DMS53 treated with DMSO at 0.1 percent for 48 hours (cell line): ENCODE measurements at regions not wholly inside any gene's neighbourhood (a gene's known extent, or its start where the extent isn't known, plus 50 kb on each side); places are given as distances from the start of the nearest gene placed in this dataset.
A peak's percentile ranks its signal among the peaks of the same experiment; 100 is the strongest.
"Not testable (repeated sequence)": the region's sequence is repeated elsewhere in the genome, so short reads cannot be mapped to it uniquely, and the experiment has no call there.

Experiments used
- DNase-seq: peaks from one replicate; lab custom pipeline; 2025; ENCODE audit not compliant: unreplicated experiment; lab: John Stamatoyannopoulos, UW

DNA sequence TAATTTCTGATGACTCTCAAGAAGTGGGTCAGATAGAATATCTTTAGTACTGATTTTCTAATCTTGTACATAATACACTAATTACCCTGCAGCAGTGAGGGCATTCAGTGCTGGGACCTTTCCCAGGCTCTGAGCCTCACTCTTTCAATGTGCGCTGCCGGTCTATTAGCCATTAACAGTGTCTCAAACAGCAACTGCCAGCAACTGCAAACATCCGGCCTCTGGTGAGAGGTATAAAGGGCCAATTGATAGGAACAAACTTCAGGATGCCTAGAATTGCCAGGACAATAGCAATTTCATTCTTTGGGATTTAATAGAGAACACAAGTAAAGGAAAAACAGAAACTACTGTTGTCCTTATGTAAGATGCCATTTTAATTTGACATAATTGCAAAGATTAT is 604.4 kb upstream of the SPRY2 start:
- peak; percentile 20 for DNase-seq

DNA sequence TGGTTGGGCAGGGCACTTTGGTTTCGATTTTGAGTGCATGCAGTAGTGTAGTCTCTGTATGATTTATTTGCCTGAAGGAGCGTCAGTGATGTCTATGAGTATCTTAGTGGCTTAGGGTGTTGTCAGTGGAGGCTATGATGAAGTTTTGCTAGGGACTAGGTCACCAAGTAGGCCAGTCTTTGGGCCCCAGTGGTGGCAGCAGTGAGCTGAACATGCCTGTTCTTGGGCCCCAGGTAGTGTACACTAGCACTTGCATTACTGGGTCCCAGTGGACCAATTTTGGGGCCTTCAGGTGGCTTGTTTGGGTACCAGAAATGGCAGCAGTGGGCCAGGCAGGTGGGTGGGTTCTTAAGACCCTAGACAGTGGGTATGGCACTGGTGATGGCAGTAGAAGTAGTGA is 598.7 kb upstream of the SPRY2 start:
- DNase-seq = no peak

DNA sequence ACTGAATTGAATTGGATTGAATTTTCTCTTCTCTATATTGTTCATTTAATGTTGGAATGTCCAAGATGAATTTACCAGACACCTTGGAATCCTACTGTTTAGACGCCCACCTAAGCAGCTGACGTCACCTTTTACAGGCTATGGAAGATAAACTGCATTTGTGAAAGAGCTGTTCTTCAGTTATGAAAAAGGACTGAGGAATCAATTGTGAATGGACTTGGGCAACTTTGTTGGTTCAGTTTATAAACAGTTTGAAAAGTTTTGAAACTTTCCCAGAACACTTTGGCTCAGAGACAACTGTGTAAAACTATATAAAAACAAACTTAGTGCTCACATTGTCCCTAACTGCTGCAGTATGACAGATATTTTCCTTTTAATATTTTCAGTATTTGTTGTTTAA is 590.8 kb upstream of the SPRY2 start:
- DNase-seq = no peak

DNA sequence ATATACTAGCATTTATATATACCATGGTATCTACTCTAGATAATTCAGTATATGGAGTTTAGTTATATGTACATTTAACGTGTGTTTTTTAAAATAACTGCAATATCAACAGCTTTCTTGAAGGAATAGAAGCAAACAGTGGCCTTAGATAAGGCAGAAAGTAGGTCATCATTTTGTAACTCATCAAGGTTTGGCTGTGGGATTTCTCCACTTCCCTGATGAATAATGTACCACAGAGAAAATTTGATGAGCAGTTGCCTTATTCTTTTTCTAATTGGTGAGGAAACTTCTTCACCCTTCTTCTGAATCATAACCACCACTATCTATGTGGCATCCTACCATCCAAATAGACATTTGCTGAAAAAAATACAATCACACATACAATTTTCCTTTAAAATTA is 590.2 kb upstream of the SPRY2 start:
- no peak for DNase-seq

DNA sequence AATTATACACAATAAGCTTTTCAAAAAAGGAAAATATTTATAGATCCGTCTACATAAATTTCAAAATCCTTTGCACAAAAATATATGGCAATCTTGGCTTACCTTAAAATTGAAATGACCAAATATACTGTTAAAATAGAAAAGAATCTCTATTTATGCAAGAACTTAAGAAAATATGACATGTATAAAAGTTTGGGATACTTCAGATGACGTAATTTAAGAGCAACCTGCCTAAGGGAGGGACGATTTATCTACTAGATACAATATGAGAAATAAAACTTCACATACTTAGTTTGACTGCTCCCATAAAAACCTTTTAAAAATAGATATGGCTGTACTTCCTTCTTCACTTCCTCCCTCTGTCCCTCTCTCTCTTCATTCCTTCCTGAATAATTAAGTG is 587.3 kb upstream of the SPRY2 start:
- no peak for DNase-seq

DNA sequence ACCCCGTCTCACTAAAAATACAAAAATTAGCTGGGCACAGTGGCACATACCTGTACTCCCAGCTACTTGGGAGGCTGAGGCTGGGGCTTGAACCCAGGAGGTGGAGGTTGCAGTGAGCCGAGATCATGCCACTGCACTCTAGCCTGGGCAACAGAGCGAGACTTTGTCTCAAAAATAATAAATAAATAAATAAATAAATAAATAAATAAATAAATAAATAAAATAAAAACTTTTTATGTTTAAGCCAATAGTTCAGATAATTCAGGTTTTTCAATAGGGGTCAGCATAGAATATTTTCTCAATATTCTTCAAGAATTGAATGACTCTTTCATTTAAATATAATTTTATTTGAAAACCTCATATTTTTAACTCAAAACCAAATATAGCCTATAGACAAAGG is 585.1 kb upstream of the SPRY2 start:
- not testable (repeated sequence) for DNase-seq

DNA sequence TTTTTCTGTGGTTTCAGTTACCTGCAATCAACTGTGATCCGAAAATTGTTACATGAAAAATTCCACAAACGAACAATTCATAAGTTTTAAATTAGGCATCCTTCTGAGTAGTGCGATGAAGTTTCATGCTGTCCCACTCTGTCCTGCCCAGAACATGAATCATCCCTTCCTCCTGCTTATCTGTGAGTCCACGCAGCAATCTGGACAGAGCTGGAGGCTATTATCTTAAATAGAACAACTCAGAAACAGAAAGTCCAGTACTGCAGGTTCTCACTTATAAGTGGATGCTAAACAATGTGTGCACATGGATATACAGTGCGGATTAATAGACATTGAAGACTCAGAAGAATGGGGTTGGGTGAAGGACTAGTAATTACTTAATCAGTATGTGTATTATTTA is 583.7 kb upstream of the SPRY2 start:
- DNase-seq = no peak

DNA sequence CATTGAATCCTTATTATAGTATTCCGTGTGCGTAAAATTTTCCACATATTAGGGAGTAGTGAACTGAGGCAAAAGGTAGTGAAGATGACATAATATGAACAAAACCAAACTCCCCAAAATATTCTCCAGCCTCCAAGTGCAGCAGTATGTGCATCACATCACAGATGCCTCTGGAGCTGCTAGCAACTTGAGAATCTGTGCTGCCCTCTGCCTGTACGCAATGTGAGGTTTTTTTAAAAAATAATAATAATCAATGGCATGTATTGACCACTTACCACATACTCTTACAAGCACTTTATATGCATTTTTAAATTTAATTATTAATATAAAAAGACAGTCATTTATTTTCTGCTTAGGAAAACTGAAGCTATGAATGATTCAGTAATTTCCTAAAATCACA is 583.0 kb upstream of the SPRY2 start:
- DNase-seq = no peak

DNA sequence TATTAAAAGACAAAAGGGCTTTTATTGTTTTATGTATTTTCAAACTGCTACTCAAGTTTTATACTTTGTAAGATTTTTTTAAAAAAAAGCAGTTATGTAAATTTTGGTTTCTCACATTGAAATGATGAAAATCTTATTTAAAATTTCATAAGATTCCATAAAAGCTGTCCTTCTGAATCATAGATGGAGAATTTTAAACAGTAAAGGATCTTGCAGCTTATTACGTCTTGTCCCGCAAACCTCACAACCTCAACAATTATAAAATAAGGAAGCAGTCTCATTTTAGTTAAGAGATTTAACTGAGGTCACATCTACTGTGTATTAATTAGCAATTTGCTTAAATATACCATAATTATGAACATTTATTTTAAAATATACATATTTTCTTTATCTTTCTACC is 581.0 kb upstream of the SPRY2 start:
- DNase-seq = no peak

DNA sequence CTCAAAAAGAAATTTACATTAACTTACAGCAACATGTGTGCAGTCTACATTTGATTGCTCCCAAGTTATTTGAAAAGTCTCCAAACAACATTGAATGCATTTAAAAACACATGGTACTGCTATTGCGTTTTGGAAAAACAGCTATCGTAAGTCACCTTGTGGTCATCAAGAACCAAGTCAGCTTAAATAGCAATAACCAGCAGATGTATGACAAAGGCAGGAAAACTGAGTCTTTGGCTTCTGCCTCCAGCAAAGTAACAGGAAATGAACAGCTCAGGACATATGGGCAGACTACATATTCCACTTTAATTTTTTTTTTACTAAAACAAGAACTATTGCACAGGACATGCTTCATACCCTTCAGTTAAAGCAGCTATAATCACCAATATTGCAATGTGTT is 580.6 kb upstream of the SPRY2 start:
- no peak for DNase-seq

DNA sequence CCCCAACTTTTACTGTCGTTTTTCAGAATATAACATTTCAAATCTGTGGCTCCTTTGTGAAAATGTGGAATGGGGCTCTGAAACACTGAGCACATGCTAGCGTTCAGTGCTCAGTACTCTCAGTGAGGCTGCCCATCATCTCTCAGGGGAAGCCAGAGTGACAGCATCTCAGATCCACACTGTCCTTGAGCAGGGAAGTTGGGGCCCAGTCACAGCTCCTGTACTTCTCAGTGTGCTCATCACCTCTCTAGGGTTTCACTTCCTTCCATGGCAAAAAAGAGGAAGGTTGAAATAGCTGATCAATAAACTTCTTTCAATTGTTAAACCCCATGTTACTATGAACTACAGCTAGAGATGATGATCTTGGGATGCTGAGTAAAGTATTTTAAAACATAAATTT is 565.9 kb upstream of the SPRY2 start:
- DNase-seq = no peak

DNA sequence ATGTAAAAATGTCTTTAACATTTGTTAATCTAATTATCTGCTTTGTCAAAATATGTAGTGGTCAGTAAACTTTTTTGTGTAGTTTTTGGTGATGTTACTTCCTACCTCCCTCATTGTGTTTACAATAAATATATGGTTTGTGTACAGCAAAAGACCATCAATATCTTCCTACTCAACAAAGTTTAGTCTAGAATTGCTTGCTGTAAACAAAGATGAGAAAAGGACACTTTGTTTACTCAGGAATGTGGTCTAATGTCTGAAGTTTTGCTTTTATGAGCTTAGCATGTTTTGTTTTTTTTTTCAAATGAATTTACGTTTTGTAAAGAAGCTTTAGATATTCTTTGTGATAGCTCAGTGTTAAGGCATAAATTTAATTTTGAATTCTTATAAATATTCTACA is 563.5 kb upstream of the SPRY2 start:
- no peak for DNase-seq

DNA sequence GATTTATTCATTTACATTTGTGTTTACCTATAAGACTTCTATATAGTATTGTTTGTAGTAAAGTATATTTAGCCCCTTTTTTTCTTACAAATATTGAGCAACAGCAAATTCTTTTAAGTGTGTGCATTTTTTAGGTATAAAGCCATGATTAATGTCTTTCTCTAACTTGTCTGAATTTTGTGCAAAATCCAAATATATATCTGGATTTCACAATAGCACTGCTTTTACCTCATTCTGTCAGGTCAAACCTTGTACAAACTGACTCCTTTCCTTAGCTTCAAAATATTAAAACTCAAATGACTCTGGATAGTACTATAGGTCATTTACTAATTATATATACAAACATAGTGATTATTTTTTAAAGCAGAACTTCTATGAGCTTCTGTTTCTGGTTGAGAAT is 563.0 kb upstream of the SPRY2 start:
- DNase-seq = no peak

DNA sequence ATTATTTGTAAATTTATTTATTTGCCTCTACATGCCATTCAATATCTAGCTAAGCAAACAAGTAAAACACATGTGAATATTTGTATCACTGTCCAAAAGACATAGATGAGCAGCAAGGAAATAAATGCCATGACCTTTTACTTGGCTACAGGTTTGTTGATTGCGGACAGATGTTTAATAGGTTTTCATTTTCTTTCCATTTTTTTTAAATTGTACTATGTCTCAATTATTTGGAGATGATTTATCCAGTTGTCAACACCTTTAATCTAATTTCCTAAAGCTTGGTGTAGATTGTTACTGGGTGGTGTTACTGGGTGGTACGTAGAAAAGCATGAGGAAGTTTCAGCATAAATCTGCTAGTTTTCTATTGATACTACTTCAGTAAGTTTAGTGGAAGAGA is 560.6 kb upstream of the SPRY2 start:
- no peak for DNase-seq

DNA sequence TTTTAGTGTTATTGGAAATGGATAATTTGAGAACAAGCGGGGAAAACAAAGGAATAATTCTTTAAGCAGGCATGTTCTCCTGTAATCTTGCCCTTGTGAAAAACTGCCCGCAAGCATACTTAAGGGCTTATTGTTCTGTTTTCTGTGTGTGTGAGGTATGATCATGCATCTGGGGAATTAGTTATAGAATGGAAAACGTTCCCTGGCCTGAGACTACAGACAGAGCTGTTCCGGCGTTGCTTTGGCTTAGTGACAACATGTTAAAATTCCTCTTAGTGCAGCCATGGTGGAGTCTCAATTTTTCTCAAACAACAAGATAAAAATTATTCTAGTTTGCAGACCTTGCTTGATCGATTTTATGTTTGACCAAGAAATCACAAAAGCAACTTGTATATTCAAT is 560.2 kb upstream of the SPRY2 start:
- DNase-seq = no peak

DNA sequence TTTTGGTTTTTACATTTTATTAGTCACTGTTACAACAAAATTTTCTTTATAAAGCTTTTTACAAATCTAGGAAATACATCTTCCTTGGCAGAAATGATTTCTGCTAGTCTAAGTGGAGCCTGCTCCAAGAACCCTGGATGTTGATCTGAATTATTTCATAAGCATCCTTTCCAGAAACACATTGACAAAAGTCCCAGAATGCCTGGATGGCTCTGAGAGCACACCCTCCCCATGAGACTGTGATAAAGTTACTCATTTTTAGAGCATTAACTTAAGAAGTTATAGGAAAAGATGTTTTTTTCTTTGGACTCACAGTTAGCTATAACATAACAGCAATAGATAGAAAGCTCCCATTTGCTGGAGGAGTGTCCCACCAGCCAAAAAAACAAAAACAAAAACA is 559.6 kb upstream of the SPRY2 start:
- no peak for DNase-seq

DNA sequence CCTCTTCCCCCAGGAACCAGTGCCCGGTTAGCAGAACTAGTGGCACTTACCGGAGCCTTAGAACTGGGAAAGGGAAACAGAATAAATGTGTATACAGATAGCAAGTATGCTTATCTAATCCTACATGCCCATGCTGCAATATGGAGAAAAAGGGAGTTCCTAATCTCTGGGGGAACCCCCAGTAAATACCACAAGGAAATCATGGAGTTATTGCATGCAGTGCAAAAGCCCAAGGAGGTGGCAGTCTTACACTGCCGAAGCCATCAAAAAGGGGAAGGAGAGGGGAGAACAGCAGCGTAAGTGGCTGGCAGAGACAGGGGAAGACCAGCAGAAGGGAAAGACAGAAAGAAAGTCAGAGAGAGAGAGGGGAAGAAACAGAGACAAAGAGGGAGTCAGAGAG is 556.7 kb upstream of the SPRY2 start:
- not testable (repeated sequence) for DNase-seq

DNA sequence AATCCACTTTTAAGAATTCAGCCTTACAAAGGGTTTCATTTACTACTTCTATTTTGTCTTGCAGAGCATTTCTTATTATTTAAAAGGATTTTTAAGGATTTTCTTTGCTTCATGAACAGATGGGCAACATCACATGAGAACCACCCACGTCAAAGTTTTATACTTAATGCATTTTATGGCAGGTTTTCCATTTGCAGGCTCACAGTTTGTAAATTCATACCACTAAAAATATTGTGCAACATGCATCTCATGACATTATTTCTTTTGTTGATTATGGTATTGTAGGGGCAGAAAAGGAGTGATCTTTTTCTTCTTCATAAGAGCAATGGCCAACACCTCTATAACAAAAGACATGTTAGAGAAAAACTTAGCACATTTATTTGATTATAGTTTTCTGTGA is 554.0 kb upstream of the SPRY2 start:
- no peak for DNase-seq

DNA sequence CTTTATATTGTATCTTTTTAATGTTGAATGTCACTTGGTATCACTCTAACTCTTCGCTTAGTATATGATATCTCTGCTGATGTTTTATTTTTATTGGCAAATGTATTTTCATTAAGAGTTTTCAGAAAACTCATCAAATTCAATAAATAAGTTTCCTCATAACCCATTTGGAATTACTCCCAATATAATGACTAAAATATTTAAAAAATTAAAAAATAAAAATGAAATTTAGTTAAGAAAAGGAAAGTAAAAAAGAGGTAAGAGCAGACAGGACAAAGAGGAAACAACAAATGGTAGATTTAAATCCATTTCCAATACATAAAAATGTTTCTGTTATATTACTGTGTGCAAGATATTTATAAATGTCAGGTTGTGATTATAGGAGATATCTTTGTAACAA is 548.9 kb upstream of the SPRY2 start:
- DNase-seq = no peak

DNA sequence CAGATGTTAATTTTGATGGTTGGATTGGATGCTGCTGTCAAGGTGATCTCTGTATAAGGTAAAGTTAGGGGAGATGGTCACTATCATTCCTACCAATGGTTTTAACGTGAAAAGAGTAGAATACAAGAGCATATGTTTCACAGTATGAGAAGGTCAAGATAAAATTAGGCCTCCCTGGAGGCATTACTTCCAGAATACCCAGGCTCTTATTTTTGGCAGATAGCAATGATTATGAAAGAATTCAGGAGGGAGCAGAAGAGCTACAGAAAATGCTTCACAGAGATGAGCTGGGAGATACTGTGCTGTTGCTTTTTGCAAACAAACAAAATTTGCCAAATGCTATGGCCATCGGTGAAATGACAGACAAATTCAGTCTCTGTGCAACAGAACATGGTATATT is 547.5 kb upstream of the SPRY2 start:
- DNase-seq = no peak

DNA sequence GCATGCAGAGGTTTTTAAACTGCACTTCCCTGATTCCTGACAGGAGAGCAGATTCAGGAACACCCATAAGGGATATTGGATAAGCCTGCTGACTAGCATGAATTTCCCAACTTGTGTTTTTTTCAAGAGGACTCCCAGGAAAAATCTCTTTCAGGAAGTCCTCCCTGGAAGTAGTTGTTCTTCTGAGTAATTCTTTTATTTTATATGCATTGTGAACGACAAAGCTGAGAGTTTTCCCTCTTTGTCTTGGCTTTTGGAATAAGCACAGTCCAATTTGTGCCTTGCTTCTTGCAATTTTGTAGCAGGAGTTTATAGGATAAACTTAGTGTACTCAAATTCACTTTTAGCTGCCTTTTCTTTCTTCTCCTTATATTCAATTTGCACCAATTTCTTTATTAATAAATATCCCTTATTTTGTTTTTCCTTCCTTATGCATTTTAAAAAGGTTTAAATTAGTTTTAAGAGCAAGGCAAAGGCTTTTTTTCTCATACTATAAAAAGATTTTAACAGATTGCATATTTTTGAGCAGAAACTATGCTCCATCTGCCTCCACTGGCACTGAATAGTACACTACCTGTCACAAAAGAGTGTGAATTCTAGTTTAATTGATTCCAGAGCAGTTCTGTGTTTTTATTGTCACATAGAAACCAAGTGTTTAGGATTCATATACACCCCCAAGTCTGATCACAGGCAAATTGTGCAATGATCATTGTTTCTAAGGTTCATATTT is 543.3 kb upstream of the SPRY2 start:
- DNase-seq = no peak

DNA sequence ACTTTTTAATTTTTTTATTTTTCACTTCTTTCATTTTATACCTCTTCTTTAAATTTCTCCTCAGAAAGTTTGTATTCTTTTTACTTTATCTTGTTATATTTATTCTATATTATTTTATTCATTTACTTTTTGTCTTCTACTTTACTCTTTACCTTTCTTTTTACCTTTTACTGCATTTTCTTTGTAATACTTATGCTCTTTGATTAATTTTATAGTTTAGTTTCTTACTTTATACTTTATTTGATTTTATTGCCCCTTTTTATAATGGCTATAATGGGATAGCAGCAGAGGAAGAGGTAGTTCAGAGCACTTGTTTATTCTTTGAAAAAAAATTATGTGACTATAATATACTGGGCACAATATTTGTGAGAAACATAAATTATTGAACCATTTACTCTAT is 542.6 kb upstream of the SPRY2 start:
- no peak for DNase-seq

DNA sequence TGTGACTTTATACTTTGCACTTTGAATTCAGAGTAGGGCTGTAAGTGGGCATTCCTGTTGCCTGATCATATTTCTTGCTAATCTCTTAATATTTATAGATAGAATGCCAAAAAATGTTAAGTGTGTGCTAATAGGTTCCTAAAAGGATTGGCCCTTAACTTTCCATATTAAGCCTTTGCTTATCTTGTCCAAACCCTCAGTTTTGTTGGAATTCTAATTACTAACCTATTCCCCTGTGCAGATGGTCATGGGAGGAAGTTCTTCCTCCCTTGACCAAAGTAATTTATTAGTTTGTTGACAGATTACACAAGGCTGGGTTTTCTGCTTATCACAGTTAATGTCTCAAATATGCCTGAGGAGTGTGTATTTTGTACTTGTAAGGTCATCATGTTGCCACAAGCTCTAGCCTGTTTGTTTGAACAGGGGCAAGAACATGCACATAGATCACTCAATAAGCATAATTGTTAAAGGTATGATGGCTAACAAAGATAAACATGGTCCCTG is 541.1 kb upstream of the SPRY2 start:
- DNase-seq = peak; percentile 62
